Neuronal stem cell (in vitro differentiated cells): ENCODE measurements at regions not wholly inside any gene's neighbourhood (a gene's known extent, or its start where the extent isn't known, plus 50 kb on each side); places are given as distances from the start of the nearest gene placed in this dataset.

Source experiments
- DNase-seq: peaks from one replicate; pipeline ENCODE4 v3.0.0-alpha.2; 2013; ENCODE audit warnings: low spot score
- H2AFZ ChIP-seq: one replicate; pipeline ENCODE4 v1.6.1; 2013; ENCODE audit warnings: mild to moderate bottlenecking, low read length, inconsistent platforms
- H2AK5ac ChIP-seq: 2 replicates; pipeline ENCODE4 v1.6.1; 2013; ENCODE audit warnings: low read depth, mild to moderate bottlenecking, inconsistent platforms, low read length, moderate library complexity, mixed read lengths
- H2BK120ac ChIP-seq: 2 replicates; pipeline ENCODE4 v1.6.1; 2013; ENCODE audit warnings: low read depth, mild to moderate bottlenecking, inconsistent platforms, low read length, moderate library complexity, mixed read lengths
- H2BK12ac ChIP-seq: one replicate; pipeline ENCODE4 v1.6.1; 2013; ENCODE audit warnings: low read length, inconsistent platforms
- H2BK15ac ChIP-seq: 2 replicates; pipeline ENCODE4 v1.6.1; 2013; ENCODE audit warnings: mild to moderate bottlenecking, low read length, inconsistent platforms, mixed read lengths
- H2BK5ac ChIP-seq: one replicate; pipeline ENCODE4 v1.6.1; 2013; ENCODE audit warnings: inconsistent platforms, mild to moderate bottlenecking, low read length, moderate library complexity
- H3K14ac ChIP-seq: one replicate; pipeline ENCODE4 v1.6.1; 2013; ENCODE audit warnings: low read length, inconsistent platforms
- H3K18ac ChIP-seq: 2 replicates; pipeline ENCODE4 v1.6.1; 2013; ENCODE audit warnings: low read length, inconsistent platforms
- H3K23ac ChIP-seq: 2 replicates; pipeline ENCODE4 v1.6.1; 2013; ENCODE audit warnings: low read depth, mild to moderate bottlenecking, mixed read lengths, low read length, inconsistent platforms; ENCODE audit not compliant: poor library complexity
- H3K27ac ChIP-seq: replicated peaks from 3 replicates; pipeline ENCODE4 v1.5.1; 2013; ENCODE audit warnings: low read length, inconsistent platforms
- H3K27me3 ChIP-seq, 3 experiments: 2 replicates each; pipeline ENCODE4 v1.6.1; 2013; ENCODE audit warnings: low read length in 3 of 3, mild to moderate bottlenecking in 2 of 3, inconsistent platforms in 1 of 3, low read depth in 1 of 3, mixed read lengths in 1 of 3, moderate library complexity in 1 of 3; ENCODE audit not compliant: control insufficient read depth in 3 of 3, insufficient read depth in 3 of 3
- H3K36me3 ChIP-seq, 2 donors: replicated peaks in 1 of 2; 2 replicates each; pipeline ENCODE4 v1.6.1; 2013; ENCODE audit warnings: low read length in 2 of 2; ENCODE audit not compliant: control insufficient read depth in 2 of 2, insufficient read depth in 2 of 2
- H3K4ac ChIP-seq: 2 replicates; pipeline ENCODE4 v1.6.1; 2013; ENCODE audit warnings: inconsistent platforms, mild to moderate bottlenecking, low read length, moderate library complexity
- H3K4me1 ChIP-seq, 2 donors: 1 replicate in 1 of 2; 2 replicates in 1 of 2; pipeline ENCODE4 v1.6.1; 2013; ENCODE audit warnings: low read length in 2 of 2, low read depth in 1 of 2; ENCODE audit not compliant: control insufficient read depth in 2 of 2, insufficient read depth in 1 of 2
- H3K4me2 ChIP-seq: one replicate; pipeline ENCODE4 v1.6.1; 2013; ENCODE audit warnings: mild to moderate bottlenecking, low read length, inconsistent platforms; ENCODE audit not compliant: insufficient read depth, poor library complexity, severe bottlenecking
- H3K4me3 ChIP-seq, 2 donors: 2 replicates each; pipeline ENCODE4 v1.5.1; 2013; ENCODE audit warnings: low read length in 2 of 2, mild to moderate bottlenecking in 2 of 2, inconsistent platforms in 1 of 2, moderate library complexity in 1 of 2
- H3K79me1 ChIP-seq: one replicate; pipeline ENCODE4 v1.6.1; 2013; ENCODE audit warnings: low read depth, mild to moderate bottlenecking, inconsistent platforms, low read length, moderate library complexity
- H3K9ac ChIP-seq: one replicate; pipeline ENCODE4 v1.6.1; 2013; ENCODE audit warnings: mild to moderate bottlenecking, low read depth, low read length, inconsistent platforms; ENCODE audit not compliant: poor library complexity
- H3K9me3 ChIP-seq, 2 donors: replicated peaks in 1 of 2; 2 replicates each; pipeline versions ENCODE3 to v1.6.1; 2013; ENCODE audit warnings: low read length in 2 of 2, mild to moderate bottlenecking in 2 of 2, inconsistent platforms in 1 of 2, low read depth in 1 of 2, mixed read lengths in 1 of 2, moderate library complexity in 1 of 2; ENCODE audit not compliant: control insufficient read depth in 2 of 2, insufficient read depth in 1 of 2
- H4K8ac ChIP-seq: one replicate; pipeline ENCODE4 v1.6.1; 2013; ENCODE audit warnings: low read depth, mild to moderate bottlenecking, inconsistent platforms, low read length, moderate library complexity
- H4K91ac ChIP-seq: one replicate; pipeline ENCODE4 v1.6.1; 2013; ENCODE audit warnings: low read length, low read depth, mild to moderate bottlenecking, inconsistent platforms; ENCODE audit not compliant: poor library complexity
- WGBS, 2 donors: extraction: QIAGEN DNeasy Blood & Tissue Kit; methylation state at CpG; one replicate each; pipeline ENCODE4 v1.1.7; 2013; ENCODE audit warnings: missing lambda C conversion rate in 2 of 2, mixed read lengths in 1 of 2; ENCODE audit not compliant: insufficient read length in 2 of 2, insufficient replicate concordance in 1 of 2; ENCODE audit errors: extremely low coverage in 2 of 2; 5-methylcytosine and 5-hydroxymethylcytosine counted together

GRCh38 chr6:90463359-90463758 lies 123.5 kb downstream of the MAP3K7 start:
- H3K9ac ChIP-seq: no peak overlapping the region
- no peaks in the 10 kb centered on the region for H3K79me1 ChIP-seq
- H3K4me3 ChIP-seq: no peak overlapping the region
- H3K14ac ChIP-seq: no peak overlapping the region
- H3K23ac ChIP-seq: no peak overlapping the region
- H2BK15ac ChIP-seq: no peak overlapping the region
- H3K27me3 ChIP-seq: no peaks in the 10 kb centered on the region
- H3K4me2 ChIP-seq: no peak overlapping the region
- no peak overlapping the region for H3K18ac ChIP-seq
- H3K4me1 ChIP-seq: peaks cover 7 to 11% of the 10 kb centered on the region in 2 donors
- no peak overlapping the region for H2BK120ac ChIP-seq
- no CpG with 5 or more reads among the region's 3 CpGs for WGBS, 2 donors
- H3K9me3 ChIP-seq: peaks cover 6 to 26% of the 10 kb centered on the region in 2 donors
- H3K4ac ChIP-seq: no peak overlapping the region
- no peaks in the 10 kb centered on the region for H3K36me3 ChIP-seq
- no peak overlapping the region for H2AFZ ChIP-seq
- H4K91ac ChIP-seq: no peak overlapping the region
- no peak for DNase-seq
- no peak overlapping the region for H4K8ac ChIP-seq
- no peak overlapping the region for H2BK5ac ChIP-seq
- no peak overlapping the region for H2AK5ac ChIP-seq
- no peak overlapping the region for H3K27ac ChIP-seq
- H2BK12ac ChIP-seq: no peak overlapping the region

- no peaks in the 10 kb centered on the region for H3K36me3 ChIP-seq
- no peak overlapping the region for H3K23ac ChIP-seq
- no CpG with 5 or more reads among the region's 2 CpGs for WGBS, 2 donors
- H3K9ac ChIP-seq: no peak overlapping the region
- no peak overlapping the region for H2BK15ac ChIP-seq
- no peak overlapping the region for H3K14ac ChIP-seq
- H3K18ac ChIP-seq: no peak overlapping the region
- H2AK5ac ChIP-seq: no peak overlapping the region
- H4K8ac ChIP-seq: no peak overlapping the region
- H3K4ac ChIP-seq: no peak overlapping the region
- peaks cover 6 to 22% of the 10 kb centered on the region in 2 donors for H3K9me3 ChIP-seq
- H3K4me1 ChIP-seq: peaks cover 7 to 11% of the 10 kb centered on the region in 2 donors
- no peak overlapping the region for H3K27ac ChIP-seq
- no peak for DNase-seq
- no peak overlapping the region for H3K4me2 ChIP-seq
- no peak overlapping the region for H4K91ac ChIP-seq
- H3K27me3 ChIP-seq: no peaks in the 10 kb centered on the region
- no peak overlapping the region for H2AFZ ChIP-seq
- H2BK5ac ChIP-seq: no peak overlapping the region
- no peaks in the 10 kb centered on the region for H3K79me1 ChIP-seq
- no peak overlapping the region for H3K4me3 ChIP-seq
- H2BK120ac ChIP-seq: no peak overlapping the region
- no peak overlapping the region for H2BK12ac ChIP-seq
Measured at GRCh38 chr6:90462102-90462501, 124.8 kb downstream of the MAP3K7 start.

- Histone ChIP-seq H3K79me1 (no peaks in the 10 kb centered on the region), H3K27ac (no peak overlapping the region), H3K9me3 (peaks cover 6 to 22% of the 10 kb centered on the region in 2 donors), H3K4me2 (no peak overlapping the region), H2BK5ac (no peak overlapping the region), H2BK120ac (no peak overlapping the region), H4K91ac (no peak overlapping the region), H2AFZ (no peak overlapping the region), H3K27me3 (no peaks in the 10 kb centered on the region), H3K4me1 (peaks cover 7% of the 10 kb centered on the region in 2 donors), H3K18ac (no peak overlapping the region), H3K4ac (no peak overlapping the region), H3K23ac (no peak overlapping the region), H3K9ac (no peak overlapping the region), H3K36me3 (no peaks in the 10 kb centered on the region), H2BK15ac (no peak overlapping the region), H4K8ac (no peak overlapping the region), H3K4me3 (no peak overlapping the region), H2AK5ac (no peak overlapping the region), H2BK12ac (no peak overlapping the region), H3K14ac (no peak overlapping the region)
- WGBS, 2 donors: no CpG with 5 or more reads among the region's 3 CpGs
- DNase-seq: no peak
Measured at GRCh38 chr6:90461383-90461782, 125.5 kb downstream of the MAP3K7 start.

GRCh38 chr6:90460051-90460450 lies 126.8 kb downstream of the MAP3K7 start:
- Histone ChIP-seq H3K4me3 (no peak overlapping the region), H3K9me3 (peaks cover 6 to 22% of the 10 kb centered on the region in 2 donors), H3K79me1 (no peaks in the 10 kb centered on the region), H3K36me3 (no peaks in the 10 kb centered on the region), H4K8ac (no peak overlapping the region), H2BK12ac (no peak overlapping the region), H3K14ac (no peak overlapping the region), H2BK15ac (no peak overlapping the region), H3K4me2 (no peak overlapping the region), H3K9ac (no peak overlapping the region), H2BK5ac (no peak overlapping the region), H3K4ac (no peak overlapping the region), H2AK5ac (no peak overlapping the region), H2AFZ (no peak overlapping the region), H3K27ac (no peak overlapping the region), H3K4me1 (no peaks in the 10 kb centered on the region), H3K23ac (no peak overlapping the region), H2BK120ac (no peak overlapping the region), H4K91ac (no peak overlapping the region), H3K27me3 (no peaks in the 10 kb centered on the region), H3K18ac (no peak overlapping the region)
- WGBS, 2 donors: no CpG with 5 or more reads among the region's 5 CpGs
- DNase-seq: no peak
